GM18868 (cell line): ENCODE measurements at regions not wholly inside any gene's neighbourhood (a gene's known extent, or its start where the extent isn't known, plus 50 kb on each side); places are given as distances from the start of the nearest gene placed in this dataset.

Experiments
- ATAC-seq: cut with Tn5 transposase; IDR thresholded peaks from one replicate; pipeline ENCODE4 v1.9.1; 2021; ENCODE audit warnings: mild to moderate bottlenecking, moderate library complexity; ENCODE audit not compliant: unreplicated experiment

DNA sequence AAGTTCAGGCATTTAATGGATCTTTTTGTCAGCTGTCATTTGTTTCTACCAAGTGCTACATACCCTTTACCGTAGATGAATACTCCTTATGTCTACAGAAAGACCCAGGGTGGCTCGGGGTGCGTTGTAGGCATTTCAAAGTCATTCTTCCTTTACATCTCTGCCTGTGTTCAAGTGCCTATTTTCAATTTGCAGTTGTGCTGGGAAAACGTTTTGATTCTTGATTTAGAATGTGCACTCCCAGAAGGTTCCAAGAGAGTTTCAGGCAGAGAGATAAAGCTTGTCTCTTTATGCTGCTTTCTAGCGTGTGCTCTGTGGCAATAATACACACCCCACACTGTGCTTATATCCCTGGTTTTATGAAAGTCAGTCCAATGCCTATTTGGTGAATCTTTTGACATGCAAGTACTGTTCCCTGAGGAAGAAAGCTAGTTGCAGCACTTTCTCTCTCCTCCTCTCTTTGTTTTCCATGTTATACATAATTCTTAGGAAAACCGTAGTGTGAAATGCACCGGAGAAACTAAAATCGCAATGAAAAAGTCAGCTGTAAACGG is 828.1 kb upstream of the ZNF608 start:
- ATAC-seq, result no peak

GRCh38 chr5:125575171-125575890 is 828.9 kb upstream of the ZNF608 start:
- ATAC-seq, result no peak

DNA sequence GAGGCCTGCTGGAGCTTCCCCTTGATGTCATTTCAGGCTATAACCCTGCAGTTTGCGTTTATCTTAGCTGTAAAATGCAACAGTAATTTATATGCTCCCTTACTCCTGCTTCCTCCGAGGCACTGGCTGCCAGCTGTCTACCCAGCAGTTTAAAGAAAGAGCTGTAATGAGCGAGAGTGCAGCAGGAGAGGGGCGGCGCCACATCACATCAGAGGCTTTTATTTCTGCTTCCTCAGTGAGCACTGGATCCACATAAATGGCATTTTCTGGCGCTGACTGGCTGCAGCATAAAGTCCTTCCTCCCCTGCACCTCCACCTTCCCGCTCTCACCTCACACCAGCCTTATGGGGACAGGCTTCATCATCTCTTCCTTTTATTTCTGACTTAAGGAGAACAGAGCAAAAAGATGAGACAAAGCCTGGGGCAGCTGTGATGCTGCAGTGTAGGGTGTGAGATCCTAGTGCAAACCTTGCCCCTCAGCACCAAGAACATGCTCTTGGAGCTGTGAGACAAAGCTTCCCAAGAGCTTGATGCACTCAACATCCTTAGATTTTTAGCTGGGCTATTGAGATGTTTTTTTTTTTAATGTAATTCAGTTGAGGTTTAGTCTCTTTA is 829.6 kb upstream of the ZNF608 start:
- ATAC-seq, result no peak

DNA sequence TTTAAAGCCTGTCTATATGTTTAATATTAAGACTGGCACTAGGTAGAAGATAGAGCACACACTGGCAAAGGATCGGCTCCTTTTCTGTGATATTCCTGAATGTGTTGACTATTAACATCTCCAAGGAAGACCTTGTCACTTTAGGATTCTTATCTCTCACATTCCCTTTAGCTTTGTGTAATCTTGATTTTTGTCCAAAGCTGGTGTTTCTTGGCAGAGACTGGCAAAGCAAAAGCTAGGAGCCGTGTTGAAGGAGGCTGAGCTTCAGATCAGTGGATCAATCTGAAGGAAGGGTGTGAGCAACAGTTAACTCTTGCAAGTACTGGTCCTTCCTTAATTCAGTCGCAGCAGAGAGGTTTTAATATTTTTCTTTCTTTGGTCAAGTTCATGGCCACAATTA is 830.4 kb upstream of the ZNF608 start:
- no peak for ATAC-seq

DNA sequence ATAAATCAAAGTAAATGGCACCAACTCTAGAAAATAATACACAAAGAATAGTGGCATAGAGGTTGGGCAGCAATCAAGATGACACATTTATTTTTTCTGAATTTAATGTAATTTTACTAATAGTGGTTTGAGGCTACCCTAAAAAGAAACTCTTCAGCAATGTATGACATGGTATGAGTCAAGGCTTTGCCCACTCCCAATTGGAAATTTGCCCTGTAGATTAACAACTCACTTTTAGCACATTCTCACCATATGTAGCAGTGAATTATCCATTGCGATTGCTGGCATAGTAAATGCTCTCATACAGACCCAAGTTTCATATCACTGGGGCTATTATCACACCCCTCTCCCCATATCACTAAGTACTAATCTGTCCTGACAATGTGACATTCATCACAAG is 832.1 kb upstream of the ZNF608 start:
- no peak for ATAC-seq

- ATAC-seq, result no peak
Observed at GRCh38 chr5:125579182-125579581, 832.7 kb upstream of the ZNF608 start.

GRCh38 chr5:125581311-125581710 is 834.9 kb upstream of the ZNF608 start:
- no peak for ATAC-seq

- no peak for ATAC-seq
Observed at GRCh38 chr5:125582352-125582751, 835.9 kb upstream of the ZNF608 start.

GRCh38 chr5:125583321-125584139 is 837.1 kb upstream of the ZNF608 start:
- ATAC-seq, result no peak

DNA sequence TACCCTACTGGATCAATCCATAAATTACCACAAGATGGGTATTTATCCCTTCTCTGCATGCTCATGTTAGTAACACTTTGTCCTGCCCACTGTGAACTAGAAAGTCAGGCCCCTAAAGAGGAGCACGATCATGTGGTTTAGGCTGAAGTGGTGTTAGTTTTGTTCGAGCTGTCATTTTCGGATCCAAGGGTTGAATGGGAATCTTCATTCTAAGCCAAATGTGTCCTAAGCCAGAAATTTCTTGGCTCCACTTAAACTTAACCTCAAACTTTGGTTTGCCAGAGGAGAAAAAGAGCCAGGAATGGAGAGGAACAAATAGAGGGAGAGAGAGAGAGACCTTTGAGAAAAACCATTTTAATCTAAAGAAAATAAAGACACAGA is 837.7 kb upstream of the ZNF608 start:
- ATAC-seq, result no peak

DNA sequence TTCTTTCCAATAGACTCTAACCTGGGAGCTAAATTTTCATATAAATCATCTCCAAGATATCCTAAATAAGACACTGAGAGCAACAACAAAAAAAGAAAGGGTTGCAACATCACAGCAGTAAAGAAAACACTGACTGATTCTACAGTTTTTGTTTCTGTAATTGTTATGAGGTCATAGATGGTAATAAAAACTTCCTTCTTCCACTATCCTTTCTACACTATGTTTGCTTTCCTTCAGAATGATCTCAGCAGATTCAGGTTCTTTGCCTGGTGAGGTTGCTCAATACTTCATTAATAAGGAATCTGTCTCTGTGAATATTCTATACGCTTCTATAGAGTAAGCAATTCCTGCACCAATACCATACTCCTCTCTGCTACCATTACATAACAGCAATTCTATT is 835.6 kb upstream of the GRAMD2B start:
- no peak for ATAC-seq

DNA sequence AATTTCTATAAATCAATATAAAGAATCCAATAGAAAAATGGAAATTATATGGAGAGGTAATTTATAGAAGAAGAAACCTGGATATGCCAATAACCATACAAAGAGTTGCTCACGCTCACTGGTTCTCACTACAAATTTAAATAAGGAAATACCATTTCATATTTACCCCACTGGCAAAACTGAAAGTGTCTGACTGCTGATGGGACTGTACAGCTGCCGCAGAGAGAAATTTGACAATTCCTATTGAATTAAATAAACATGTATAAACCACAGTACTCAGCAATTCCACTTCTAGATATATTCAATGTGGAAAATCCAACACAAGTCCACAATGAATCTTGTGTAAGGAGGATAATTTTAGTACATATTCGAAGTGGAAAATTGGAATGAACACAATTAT is 830.4 kb upstream of the GRAMD2B start:
- no peak for ATAC-seq

DNA sequence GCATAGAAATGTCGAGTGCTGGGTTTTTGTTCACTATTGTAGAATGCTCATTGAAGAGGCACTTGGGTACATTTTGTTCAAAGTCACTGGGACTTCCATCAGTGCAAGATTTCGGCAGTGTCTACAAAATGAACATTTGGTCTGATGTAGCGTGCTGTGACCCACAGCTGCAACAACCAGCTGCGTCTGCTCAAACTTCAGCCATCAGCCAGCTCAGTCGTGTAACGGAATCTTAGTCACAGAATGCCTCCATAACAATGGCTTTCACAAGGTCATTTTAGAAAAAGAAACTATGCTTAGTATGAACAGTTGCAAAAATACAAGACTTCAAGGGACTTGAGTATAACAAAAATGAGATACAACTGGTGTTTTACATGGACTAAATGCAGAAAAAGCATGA is 828.1 kb upstream of the GRAMD2B start:
- ATAC-seq, result no peak

- ATAC-seq, result no peak
Observed at GRCh38 chr5:125595845-125596244, 827.4 kb upstream of the GRAMD2B start.

DNA sequence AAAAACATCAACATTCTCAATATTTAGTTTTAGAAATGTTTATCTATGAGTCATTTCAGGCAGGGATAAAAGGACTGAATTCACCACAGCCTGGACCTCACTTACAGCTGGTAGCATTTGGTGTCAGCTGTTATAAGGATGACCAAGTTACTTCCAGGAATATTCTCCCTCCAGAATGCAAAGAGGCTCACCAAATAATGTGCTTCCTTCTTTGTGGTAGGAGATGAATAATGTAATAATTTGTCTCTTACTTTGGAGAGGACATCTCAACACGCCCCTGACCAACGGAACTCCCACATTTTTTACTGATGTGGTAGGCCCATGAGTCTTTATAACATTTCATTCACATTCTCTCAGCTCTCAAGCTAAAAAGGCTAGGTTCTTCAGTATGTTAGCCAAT is 825.9 kb upstream of the GRAMD2B start:
- ATAC-seq, result no peak

GRCh38 chr5:125600559-125600958 is 822.6 kb upstream of the GRAMD2B start:
- no peak for ATAC-seq

DNA sequence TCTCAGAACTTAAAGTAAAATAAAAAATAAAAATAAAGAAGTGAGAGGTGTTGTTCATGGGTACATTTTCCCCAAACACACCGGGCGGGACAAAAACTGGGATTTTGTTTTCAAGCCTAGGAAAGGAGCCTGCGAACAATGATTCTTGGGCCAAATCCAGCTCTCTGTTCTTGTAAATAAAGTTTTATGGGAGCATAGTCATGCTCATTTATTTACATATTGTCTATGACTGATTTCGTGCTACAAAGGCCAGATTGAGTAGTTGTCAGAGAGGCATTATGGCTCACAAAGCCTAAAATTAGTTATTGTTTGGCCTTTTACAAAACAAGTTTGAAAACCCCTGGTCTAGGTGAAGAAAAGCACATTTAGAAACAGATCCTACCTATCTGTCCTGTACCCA is 821.0 kb upstream of the GRAMD2B start:
- ATAC-seq, result no peak

- no peak for ATAC-seq
Observed at GRCh38 chr5:125603321-125603720, 819.9 kb upstream of the GRAMD2B start.

- ATAC-seq, result no peak
Observed at GRCh38 chr5:125604104-125604503, 819.1 kb upstream of the GRAMD2B start.

DNA sequence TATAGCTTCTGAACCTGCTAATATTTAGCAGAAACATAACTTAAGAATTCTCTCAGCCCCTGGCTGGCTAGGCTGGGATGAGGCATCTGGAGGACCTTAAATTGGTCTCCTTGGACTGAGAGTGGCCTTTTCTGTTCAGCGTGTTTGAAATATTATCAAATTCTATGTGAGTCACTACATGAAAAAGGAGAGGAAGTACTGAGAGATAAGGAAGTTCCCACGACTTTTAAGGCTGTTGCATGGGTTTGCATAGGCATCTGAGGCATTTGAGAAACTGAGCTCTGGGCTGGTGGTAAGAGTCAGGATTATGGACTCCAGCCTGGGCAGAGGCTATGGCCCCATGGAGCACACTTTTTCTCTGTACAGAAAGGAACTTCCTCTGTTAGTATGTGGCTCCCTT is 816.2 kb upstream of the GRAMD2B start:
- ATAC-seq, result no peak

- no peak for ATAC-seq
Observed at GRCh38 chr5:125609011-125609410, 814.2 kb upstream of the GRAMD2B start.

DNA sequence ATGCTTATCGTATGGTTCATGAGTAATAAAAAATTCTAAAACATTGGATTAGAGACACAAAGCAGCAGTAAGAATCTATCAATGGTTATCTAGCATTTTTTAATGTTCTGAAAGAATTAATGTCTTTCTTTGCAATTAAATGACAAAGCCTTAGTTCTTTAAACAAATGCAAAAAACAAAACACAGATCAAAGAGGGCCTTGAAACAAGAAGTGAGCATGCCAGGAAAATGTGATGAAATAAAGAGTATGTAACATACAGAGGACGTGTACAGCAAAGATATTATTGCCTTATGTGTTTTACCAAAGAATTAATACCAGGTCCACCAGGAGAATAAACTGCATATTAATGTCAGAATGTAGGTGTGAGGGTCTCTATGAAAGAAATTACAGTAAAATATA is 812.3 kb upstream of the GRAMD2B start:
- no peak for ATAC-seq
